K562 (cell line): ENCODE measurements at regions not wholly inside any gene's neighbourhood (a gene's known extent, or its start where the extent isn't known, plus 50 kb on each side); places are given as distances from the start of the nearest gene placed in this dataset.
A peak's percentile ranks its signal among the peaks of the same experiment; 100 is the strongest.

Source experiments
- ATAC-seq: fragments of 200-7000 bp; cut with Tn5 transposase; 3 replicates; pipeline ENCODE4 v1.9.1; 2020; ENCODE audit warnings: moderate library complexity
- BruUV-seq: library from RNA; stranded (reverse); fragments of 400-500 nt; replicated peaks from 2 replicates; lab custom pipeline; 2021; lab: Mats Ljungman, UMichigan
- CTCF ChIA-PET: fragments of 300-600 bp; formaldehyde crosslinking; extraction: SDS; loops from one replicate; lab custom pipeline; 2021; ENCODE audit warnings: low intra/inter-chr PET ratio; lab: Yijun Ruan, JAX
- POLR2A ChIA-PET: fragments of 300-600, 350-650 bp; sonication (Branson Sonifier 250); formaldehyde crosslinking; extraction: SDS; loops from one replicate; lab custom pipeline; 2021; ENCODE audit warnings: antibody characterized with exemption, inconsistent platforms; lab: Yijun Ruan, JAX
- DNase-seq, 4 experiments: peaks; one replicate each; pipeline versions ENCODE4 v3.0.0 to v3.0.0-alpha.2; 2011 to 2018; ENCODE audit warnings: low spot score in 3 of 4, mixed read lengths in 3 of 4; ENCODE audit errors: extremely low read depth in 1 of 4
- FAIRE-seq: peaks from 2 replicates; lab custom pipeline; 2011; peaks lifted over from hg19 to GRCh38; lab: Jason Lieb, UNC
- H2AFZ ChIP-seq: 2 replicates; pipeline ENCODE4 v1.6.0; 2011; ENCODE audit warnings: low read depth, low read length, control low read depth, inconsistent platforms
- H3K27ac ChIP-seq: fragments of 200-600 bp; 3 replicates; pipeline ENCODE4 v1.8.0; 2011; ENCODE audit warnings: low read depth, mild to moderate bottlenecking, control low read depth, inconsistent platforms, low read length, moderate library complexity, mixed read lengths; ENCODE audit errors: extremely low read depth
- H3K27me3 ChIP-seq, 2 experiments: fragments of 300-600 bp in 1 of 2; 2 replicates in 1 of 2; 3 replicates in 1 of 2; pipeline versions ENCODE4 v1.6.0 to v1.8.0; 2011; ENCODE audit warnings: inconsistent platforms in 2 of 2, low read length in 2 of 2, mild to moderate bottlenecking in 1 of 2, mixed read lengths in 1 of 2, moderate library complexity in 1 of 2; ENCODE audit not compliant: control insufficient read depth in 2 of 2, insufficient read depth in 2 of 2
- H3K36me3 ChIP-seq: fragments of 300-600 bp; 3 replicates; pipeline ENCODE4 v1.8.0; 2011; ENCODE audit warnings: mild to moderate bottlenecking, low read length, inconsistent platforms; ENCODE audit not compliant: control insufficient read depth, insufficient read depth
- H3K4me1 ChIP-seq, 2 experiments: fragments of 200-600 bp in 1 of 2; replicated peaks in 1 of 2; 2 replicates in 1 of 2; 3 replicates in 1 of 2; pipeline versions ENCODE4 v1.5.1 to v1.8.0; 2011; ENCODE audit warnings: inconsistent platforms in 2 of 2, low read length in 2 of 2, mild to moderate bottlenecking in 1 of 2, mixed read lengths in 1 of 2, moderate library complexity in 1 of 2; ENCODE audit not compliant: control insufficient read depth in 2 of 2, insufficient read depth in 2 of 2
- H3K4me2 ChIP-seq: 2 replicates; pipeline ENCODE4 v1.6.1; 2011; ENCODE audit warnings: low read length, control low read depth, inconsistent platforms, mixed read lengths; ENCODE audit not compliant: insufficient read depth
- H3K4me3 ChIP-seq: fragments of 200-600 bp; sonication (generic), shearing (Covaris generic); 2 replicates; pipeline ENCODE4 v1.5.1; 2016; ENCODE audit warnings: control low read depth, inconsistent platforms
- H3K79me2 ChIP-seq: fragments of 200-600 bp; 3 replicates; pipeline ENCODE4 v1.8.0; 2011; ENCODE audit warnings: low read length, inconsistent platforms; ENCODE audit not compliant: control insufficient read depth, insufficient read depth
- H3K9ac ChIP-seq, 2 experiments: 2 replicates each; pipeline versions ENCODE4 v1.6.0 to v1.6.1; 2011; ENCODE audit warnings: low read depth in 2 of 2, low read length in 2 of 2, control low read depth in 1 of 2, inconsistent platforms in 1 of 2, mild to moderate bottlenecking in 1 of 2, mixed read lengths in 1 of 2; ENCODE audit not compliant: insufficient read depth in 1 of 2
- H3K9me1 ChIP-seq: one replicate; pipeline ENCODE4 v1.6.0; 2011; ENCODE audit warnings: inconsistent platforms, mild to moderate bottlenecking, low read length, moderate library complexity; ENCODE audit not compliant: control insufficient read depth, insufficient read depth
- H3K9me3 ChIP-seq: replicated peaks from 2 replicates; pipeline ENCODE4 v1.5.1; 2011; ENCODE audit warnings: low read depth, low read length, inconsistent platforms; ENCODE audit not compliant: control insufficient read depth, insufficient read depth
- H4K20me1 ChIP-seq: replicated peaks from 2 replicates; pipeline ENCODE4 v1.6.1; 2011; ENCODE audit warnings: low read length, inconsistent platforms, mixed read lengths; ENCODE audit not compliant: control insufficient read depth, insufficient read depth
- ARID2 ChIP-seq: fragments of 450-650 bp; IDR thresholded peaks from 2 replicates; pipeline ENCODE4 v1.6.1; 2017; ENCODE audit warnings: antibody characterized with exemption, mild to moderate bottlenecking
- FOXK1 ChIP-seq: sonication (generic); formaldehyde crosslinking; IDR thresholded peaks from 2 replicates; pipeline ENCODE4 v1.8.0; 2022; ENCODE audit warnings: missing genetic modification reagents, mild to moderate bottlenecking, borderline replicate concordance
- NRF1 ChIP-seq, 2 experiments: fragments of 450-650 bp; IDR thresholded peaks in 1 of 2; conservative IDR thresholded peaks in 1 of 2; 2 replicates each; pipeline ENCODE4 v1.6.1; 2014; ENCODE audit warnings: mild to moderate bottlenecking in 2 of 2
- ZBTB17 ChIP-seq: fragments of 450-650 bp; formaldehyde crosslinking; IDR thresholded peaks from 2 replicates; pipeline ENCODE4 v1.4.0; 2020; ENCODE audit warnings: mild to moderate bottlenecking
- ZSCAN29 ChIP-seq: fragments of 450-650 bp; IDR thresholded peaks from 2 replicates; pipeline ENCODE4 v1.6.1; 2017
- WGBS: fragments of 100-300 bp; shearing (Covaris generic); methylation state at CpG from one replicate; pipeline ENCODE4 v1.1.6; 2016; ENCODE audit warnings: low coverage, mixed read lengths; ENCODE audit not compliant: insufficient coverage; ENCODE audit errors: missing lambda C conversion rate; 5-methylcytosine and 5-hydroxymethylcytosine counted together
- in situ Hi-C: fragments of 300-500 bp; cut with MboI; formaldehyde crosslinking; loops from 4 replicates; pipeline ENCODE4 v1.15.0; 2018; ENCODE audit warnings: inconsistent platforms, mixed read lengths
- intact Hi-C: fragments of 100-400 bp; cut with micrococcal nuclease; formaldehyde crosslinking; loops from 2 replicates; pipeline ENCODE4 v1.14.2; 2022
- TF ChIP-seq, protein P1 (sequence below): fragments of 250-450 bp; sonication (Bioruptor Pico); IDR thresholded peaks from 2 replicates; pipeline ENCODE4 v1.5.0; 2022; ENCODE audit warnings: mild to moderate bottlenecking
- TF ChIP-seq, protein P2 (sequence below): fragments of 450-650 bp; IDR thresholded peaks from 2 replicates; pipeline ENCODE4 v1.6.1; 2017; ENCODE audit warnings: antibody characterized with exemption, mild to moderate bottlenecking
- TF ChIP-seq, protein P3 (sequence below): sonication (generic); formaldehyde crosslinking; IDR thresholded peaks from 2 replicates; pipeline ENCODE4 v1.8.1; 2023; ENCODE audit warnings: mild to moderate bottlenecking, missing genetic modification reagents

DNA sequence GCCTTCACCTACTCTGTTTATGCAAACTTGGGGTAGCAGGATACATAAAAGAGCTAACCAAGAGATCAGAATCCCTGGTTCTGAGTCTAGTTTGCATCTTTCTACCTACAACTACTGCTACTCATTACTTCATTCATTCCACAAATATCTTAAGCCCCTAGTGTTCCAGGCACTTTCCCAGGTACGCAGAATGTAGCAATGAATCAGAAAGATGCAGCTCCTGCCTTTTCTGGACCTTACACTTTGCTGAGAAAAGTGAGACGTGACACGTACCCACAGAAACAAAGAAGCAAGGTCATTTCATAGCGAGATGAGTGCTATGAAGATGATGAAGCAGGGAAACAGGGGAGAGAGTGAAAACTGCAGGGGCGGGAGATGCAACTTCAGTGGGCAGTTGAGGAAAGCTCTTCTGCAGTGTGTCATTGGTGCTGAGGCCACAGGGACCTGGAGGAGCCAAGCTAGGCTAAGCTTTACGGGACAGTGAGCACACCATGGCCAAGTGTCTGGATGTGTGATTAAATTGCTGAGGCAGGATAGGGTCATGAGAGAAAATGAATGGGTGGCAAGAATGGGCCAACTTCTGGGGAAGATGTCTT, 167.9 kb downstream of the TNFSF18 start:
- no peak for DNase-seq
- Histone ChIP-seq H3K4me2 (no peak overlapping the region), H2AFZ (0 out of 2 replicates have a peak overlapping the region, but pooled peaks have one; percentile 6), H4K20me1 (no peaks in the 10 kb centered on the region), H3K9me3 (no peaks in the 10 kb centered on the region), H3K9me1 (no peaks in the 10 kb centered on the region), H3K36me3 (no peaks in the 10 kb centered on the region), H3K4me3 (no peak overlapping the region), H3K4me1 (no peaks in the 10 kb centered on the region; a peak in 1 of 5 replicates), H3K27me3 (no peaks in the 10 kb centered on the region), H3K27ac (no peak overlapping the region), H3K79me2 (no peaks in the 10 kb centered on the region), H3K9ac (no peak overlapping the region)
- ChIA-PET POLR2A (interaction anchor here (0.6 to 1.9 kb wide), 4 partner anchors 12 to 465 kb away, joined by 3 to 6 read pairs (median 3); no protein-coding TSS in a partner anchor), CTCF (no interaction called here)
- FAIRE-seq: no peak
- ATAC-seq: no peak
- WGBS: 2% methylated on average over 6 of the region's 6 CpGs
- in situ Hi-C loops: no loop called here
- BruUV-seq: no TSS peak
- TF ChIP-seq, protein P1, sequence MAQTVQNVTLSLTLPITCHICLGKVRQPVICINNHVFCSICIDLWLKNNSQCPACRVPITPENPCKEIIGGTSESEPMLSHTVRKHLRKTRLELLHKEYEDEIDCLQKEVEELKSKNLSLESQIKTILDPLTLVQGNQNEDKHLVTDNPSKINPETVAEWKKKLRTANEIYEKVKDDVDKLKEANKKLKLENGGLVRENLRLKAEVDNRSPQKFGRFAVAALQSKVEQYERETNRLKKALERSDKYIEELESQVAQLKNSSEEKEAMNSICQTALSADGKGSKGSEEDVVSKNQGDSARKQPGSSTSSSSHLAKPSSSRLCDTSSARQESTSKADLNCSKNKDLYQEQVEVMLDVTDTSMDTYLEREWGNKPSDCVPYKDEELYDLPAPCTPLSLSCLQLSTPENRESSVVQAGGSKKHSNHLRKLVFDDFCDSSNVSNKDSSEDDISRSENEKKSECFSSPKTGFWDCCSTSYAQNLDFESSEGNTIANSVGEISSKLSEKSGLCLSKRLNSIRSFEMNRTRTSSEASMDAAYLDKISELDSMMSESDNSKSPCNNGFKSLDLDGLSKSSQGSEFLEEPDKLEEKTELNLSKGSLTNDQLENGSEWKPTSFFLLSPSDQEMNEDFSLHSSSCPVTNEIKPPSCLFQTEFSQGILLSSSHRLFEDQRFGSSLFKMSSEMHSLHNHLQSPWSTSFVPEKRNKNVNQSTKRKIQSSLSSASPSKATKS (CRISPR knock-in tag): no peak
- TF ChIP-seq FOXK1 (no peak), NRF1 (conservative IDR thresholded peaks at IDR 0.05 in 1 of 2, IDR thresholded peaks at IDR 0.05 in 1 of 2) (no peak), ZBTB17 (CRISPR knock-in tag) (no peak), ARID2 (no peak), ZSCAN29 (no peak)
- TF ChIP-seq, protein P2, sequence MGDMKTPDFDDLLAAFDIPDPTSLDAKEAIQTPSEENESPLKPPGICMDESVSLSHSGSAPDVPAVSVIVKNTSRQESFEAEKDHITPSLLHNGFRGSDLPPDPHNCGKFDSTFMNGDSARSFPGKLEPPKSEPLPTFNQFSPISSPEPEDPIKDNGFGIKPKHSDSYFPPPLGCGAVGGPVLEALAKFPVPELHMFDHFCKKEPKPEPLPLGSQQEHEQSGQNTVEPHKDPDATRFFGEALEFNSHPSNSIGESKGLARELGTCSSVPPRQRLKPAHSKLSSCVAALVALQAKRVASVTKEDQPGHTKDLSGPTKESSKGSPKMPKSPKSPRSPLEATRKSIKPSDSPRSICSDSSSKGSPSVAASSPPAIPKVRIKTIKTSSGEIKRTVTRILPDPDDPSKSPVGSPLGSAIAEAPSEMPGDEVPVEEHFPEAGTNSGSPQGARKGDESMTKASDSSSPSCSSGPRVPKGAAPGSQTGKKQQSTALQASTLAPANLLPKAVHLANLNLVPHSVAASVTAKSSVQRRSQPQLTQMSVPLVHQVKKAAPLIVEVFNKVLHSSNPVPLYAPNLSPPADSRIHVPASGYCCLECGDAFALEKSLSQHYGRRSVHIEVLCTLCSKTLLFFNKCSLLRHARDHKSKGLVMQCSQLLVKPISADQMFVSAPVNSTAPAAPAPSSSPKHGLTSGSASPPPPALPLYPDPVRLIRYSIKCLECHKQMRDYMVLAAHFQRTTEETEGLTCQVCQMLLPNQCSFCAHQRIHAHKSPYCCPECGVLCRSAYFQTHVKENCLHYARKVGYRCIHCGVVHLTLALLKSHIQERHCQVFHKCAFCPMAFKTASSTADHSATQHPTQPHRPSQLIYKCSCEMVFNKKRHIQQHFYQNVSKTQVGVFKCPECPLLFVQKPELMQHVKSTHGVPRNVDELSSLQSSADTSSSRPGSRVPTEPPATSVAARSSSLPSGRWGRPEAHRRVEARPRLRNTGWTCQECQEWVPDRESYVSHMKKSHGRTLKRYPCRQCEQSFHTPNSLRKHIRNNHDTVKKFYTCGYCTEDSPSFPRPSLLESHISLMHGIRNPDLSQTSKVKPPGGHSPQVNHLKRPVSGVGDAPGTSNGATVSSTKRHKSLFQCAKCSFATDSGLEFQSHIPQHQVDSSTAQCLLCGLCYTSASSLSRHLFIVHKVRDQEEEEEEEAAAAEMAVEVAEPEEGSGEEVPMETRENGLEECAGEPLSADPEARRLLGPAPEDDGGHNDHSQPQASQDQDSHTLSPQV: no peak
- TF ChIP-seq, protein P3, sequence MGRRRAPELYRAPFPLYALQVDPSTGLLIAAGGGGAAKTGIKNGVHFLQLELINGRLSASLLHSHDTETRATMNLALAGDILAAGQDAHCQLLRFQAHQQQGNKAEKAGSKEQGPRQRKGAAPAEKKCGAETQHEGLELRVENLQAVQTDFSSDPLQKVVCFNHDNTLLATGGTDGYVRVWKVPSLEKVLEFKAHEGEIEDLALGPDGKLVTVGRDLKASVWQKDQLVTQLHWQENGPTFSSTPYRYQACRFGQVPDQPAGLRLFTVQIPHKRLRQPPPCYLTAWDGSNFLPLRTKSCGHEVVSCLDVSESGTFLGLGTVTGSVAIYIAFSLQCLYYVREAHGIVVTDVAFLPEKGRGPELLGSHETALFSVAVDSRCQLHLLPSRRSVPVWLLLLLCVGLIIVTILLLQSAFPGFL (CRISPR knock-in tag): no peak
- intact Hi-C loops: no loop called here
